GM19351 (cell line): ENCODE measurements at regions not wholly inside any gene's neighbourhood (a gene's known extent, or its start where the extent isn't known, plus 50 kb on each side); places are given as distances from the start of the nearest gene placed in this dataset.
"Not testable (repeated sequence)": the region's sequence is repeated elsewhere in the genome, so short reads cannot be mapped to it uniquely, and the experiment has no call there.

Source experiments
- ATAC-seq: cut with Tn5 transposase; IDR thresholded peaks from one replicate; pipeline ENCODE4 v1.9.1; 2021; ENCODE audit warnings: mild to moderate bottlenecking, moderate library complexity; ENCODE audit not compliant: unreplicated experiment

DNA sequence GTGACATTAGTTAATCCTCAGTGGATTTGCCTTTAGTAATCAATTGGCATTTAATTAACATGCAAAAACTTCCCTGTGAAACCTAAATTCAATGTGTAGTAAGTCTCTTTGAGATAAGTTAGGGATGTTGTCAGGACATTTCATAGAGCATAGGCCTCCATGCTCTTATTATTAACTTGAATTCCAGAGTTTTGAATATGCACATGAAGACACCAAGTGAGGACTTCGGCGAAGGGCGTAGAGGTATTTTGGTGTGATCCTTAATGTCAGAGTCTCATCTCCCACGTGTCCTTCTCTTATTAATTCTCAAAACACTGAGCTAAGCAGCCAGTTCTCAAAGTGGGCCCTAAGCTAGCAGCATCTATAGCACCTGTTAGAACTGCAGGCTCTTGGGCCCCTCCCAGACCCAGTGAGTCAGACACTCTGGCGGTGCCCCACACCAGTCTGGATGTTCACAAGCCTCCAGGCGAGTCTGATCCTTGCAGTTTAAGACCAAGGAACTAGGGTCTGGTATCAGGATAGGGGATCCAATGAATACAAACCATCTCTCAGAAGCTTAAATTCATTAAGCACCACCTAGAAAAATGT, 292.1 kb downstream of the QKI start:
- ATAC-seq: no peak

DNA sequence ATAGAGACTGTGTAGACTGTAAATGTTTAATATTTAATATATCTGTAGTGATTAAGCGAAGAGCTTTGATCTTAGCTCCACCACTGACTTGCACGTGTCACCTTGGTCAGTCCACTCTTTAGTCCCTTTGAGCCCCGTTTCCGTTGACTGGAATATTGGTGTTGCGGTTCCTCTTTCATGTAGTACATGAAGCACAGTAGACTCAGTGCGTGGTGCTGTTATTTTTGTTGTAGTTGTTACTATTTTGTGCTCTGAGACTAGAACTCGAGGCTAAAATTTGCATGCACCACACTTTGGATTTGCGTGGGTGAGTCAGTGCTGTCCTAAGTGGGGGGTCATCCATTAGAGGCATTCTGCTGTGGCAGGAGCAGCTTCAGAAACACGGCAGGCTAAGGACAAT, 291.4 kb downstream of the QKI start:
- peak; percentile 49 for ATAC-seq

DNA sequence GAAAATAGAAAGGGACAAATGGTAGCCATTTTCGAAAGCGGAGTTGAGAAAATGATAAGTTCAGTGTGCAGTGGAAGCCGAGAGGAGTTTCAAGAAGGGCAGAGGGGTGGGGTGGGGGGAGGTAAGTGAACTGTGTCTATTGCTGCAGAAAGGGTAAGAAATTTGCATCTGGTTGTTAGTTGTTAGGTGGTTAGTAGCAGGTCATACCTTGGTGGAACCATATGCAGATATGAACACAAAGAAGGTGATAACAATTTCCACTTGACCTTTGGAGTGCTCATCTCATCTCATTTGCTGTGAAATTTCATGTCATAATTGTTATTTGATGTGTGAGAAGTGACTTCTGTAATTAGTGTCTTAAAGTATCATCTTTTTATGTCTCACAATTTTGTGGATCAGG, 288.2 kb downstream of the QKI start:
- ATAC-seq: no peak

DNA sequence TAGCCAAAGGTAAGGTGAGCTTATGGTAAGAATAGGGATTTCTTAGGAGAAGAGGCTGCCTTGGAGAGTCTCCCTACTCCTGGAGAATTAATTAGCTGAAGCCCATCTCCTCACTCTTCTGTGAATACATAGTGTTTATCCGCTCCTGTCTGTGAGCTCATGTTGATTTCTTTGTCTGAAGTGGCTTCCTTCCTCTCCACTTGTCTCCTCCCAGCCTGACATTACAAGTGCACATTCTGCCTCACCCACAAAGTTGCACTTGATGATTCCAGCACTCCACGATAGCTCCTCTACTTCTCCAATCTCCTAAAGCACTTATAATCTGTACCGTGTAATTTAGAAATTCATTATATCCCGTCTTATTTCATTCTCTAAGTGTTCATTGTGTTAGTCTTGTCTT, 287.2 kb downstream of the QKI start:
- ATAC-seq: no peak

DNA sequence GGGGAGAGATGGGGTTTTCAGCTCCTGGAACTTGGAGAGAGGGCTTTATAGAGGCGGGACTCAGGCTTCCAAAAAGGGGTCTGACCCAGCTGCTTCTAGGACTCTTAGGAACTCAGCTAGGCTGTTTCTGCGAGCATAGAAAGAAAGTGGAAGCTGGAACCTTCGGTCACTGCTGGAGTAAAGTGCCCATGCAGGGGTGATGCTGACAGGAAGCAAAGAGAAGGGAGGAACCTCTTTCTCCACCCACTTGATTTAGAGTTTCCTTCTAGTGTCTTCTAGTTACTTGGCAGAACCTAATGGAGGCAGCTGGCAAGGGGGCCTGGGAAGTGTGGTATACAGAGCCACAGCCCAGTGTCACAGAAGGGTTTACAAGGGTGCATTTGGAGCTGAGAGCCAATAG, 283.6 kb downstream of the QKI start:
- no peak for ATAC-seq

DNA sequence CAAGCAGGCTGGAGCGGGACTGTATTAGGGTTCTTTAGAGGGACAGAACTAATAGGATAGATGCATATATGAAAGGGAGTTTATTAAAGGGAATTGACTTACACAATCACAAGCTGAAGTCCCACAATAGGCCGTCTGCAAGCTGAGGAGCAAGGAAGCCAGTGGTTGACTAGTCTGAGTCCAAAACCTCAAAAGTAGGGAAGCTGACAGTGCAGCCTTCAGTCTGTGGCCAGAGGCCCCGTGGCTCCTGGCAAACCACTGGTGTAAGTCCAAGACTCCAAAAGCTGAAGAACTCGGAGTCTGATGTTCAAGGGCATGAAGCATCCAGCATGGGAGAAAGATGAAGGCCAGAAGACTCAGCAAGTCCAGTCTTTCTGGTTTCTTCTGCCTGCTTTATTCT, 281.8 kb downstream of the QKI start:
- not testable (repeated sequence) for ATAC-seq

DNA sequence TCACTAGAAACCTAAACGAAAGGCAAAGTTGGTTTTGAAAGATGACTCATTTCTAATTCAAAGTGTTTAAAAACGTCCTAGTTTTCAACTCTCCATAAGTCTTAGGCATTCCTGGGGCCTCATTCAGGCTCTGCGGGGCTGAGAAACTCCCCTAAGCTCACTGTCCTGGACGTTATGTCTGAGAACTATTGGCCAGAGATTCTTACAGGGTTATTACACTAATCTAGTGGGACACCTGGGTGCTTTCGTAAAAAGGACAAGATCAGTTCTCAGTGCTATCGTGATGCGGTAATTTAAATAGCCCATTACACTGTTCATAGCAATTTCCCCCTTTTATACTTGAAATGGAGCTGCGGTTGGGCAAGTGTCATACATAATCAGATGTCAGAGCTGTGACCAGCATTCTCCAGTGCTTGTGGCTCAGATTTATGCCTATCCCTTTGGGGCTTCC, 280.9 kb downstream of the QKI start:
- no peak for ATAC-seq

DNA sequence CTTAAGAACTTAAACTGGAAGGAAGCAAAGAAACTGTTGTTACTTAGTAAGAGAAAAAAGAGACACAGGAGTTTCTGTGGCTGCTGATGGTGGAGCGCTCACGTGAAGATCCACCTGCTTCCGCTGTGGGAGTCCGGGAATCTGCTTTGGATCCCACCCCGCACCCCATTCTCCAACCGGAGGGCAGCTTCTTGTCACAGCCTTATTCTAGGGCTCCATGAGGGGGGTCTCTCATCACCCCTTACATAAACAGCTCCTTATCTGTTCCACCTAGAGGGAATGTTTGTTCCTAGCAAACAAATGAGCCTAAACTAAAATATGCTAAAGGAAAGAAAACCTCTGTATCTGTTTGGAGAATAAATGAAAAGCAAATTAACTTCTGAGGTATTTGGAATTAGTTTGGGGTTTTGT, 280.5 kb downstream of the QKI start:
- no peak for ATAC-seq

DNA sequence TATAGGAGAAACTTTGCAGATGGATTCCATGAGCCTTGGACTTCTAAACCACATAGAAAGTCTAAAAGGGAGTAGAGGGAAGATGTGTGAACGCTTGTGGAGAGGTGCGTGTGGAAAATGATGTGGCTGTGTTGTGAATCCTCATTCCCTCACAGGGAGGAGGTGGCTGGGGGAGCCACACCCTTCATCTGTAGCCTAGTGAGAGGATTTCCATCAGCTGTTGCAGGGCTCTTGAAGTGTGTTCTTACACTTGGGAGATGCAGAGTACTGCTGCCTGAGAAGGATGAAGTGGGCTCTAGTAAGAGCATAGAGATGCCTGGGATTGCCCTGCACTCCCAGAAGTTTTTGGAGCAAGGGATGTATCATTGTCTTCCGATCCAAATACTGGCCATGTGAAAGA, 279.6 kb downstream of the QKI start:
- no peak for ATAC-seq

DNA sequence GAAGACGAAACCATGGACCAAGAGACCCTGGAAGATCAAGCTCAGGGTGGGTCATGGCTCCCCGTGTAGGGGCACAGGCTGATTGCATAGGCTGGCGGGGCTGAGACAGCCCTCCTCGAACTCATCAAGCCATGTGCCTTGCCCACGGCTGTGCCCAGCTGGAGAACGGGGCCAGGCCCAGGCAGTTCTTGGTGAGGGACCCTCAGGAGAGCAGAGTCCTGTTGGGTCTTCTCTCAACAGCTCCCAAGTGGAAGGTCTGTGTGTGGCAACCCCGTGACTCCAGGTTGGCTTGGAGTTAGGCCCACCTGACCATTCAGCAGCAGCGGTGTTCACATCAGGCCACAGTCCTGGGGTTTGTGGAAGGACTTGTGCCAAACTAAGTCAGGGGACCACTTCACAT, 276.5 kb downstream of the QKI start:
- ATAC-seq: no peak

DNA sequence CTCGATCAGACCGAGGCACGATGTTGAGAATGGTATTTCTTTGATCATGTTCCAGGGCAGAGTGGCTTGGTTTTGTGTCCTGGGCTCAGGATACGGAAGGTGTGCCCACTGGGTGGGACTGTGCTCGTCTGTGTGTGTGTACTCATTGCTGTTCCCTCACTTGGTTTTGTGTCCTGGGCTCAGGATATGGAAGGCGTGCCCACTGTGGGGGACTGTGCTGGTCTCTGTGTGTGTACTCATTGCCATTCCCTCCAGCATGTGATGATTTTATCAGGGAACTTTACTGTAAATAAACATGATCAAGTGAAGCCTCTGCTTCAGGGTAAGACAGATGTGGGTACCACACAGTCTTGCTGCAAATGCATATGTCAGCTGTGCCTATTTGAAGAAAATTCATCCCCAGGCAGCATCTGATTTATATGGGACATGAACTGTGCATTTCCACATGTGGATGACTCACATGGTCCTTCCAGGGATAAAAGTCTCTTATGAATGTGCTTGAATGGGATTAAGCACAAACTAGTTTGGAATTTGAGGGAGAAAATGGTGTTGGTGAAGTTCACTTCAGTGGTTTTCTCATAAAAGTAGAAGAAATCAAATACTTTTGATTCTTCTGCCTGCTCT, 274.3 kb downstream of the QKI start:
- ATAC-seq: no peak

DNA sequence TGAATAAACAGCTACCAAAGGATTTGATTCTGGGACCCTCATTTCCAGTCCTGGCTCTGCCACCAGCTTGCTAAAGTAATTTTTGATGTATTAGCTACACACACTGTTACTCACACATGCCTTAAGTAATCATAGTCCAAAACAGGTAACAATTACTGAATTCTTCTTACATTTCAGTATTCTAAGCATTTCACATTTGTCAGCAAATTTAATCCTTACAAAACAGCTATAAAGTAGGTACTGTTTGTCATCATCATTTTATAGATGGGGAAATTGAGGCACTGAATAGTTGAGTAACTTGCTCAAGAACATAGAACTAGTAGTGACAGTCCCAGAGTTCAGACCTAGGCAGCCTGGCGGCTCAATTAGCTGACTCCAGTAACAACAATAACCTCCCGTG, 272.6 kb downstream of the QKI start:
- ATAC-seq: no peak

DNA sequence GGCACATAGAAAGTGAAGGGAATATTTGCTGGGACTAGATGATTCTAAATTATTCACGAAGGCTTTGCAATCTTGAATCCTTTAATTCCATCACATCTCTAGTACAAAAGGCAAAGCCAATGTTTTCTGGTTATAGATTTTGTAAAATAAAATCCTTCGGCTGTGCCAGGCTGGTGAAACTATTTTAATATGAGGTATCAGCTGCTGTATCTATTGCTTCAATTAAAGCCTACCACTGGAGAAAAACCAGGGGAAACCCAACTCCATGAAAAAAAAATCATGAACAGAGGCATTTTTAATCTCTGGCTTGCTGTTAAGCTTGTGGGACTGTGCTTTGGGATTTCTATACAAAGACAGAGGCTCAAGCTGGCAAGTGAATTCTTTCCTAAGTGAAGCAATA, 271.8 kb downstream of the QKI start:
- no peak for ATAC-seq

DNA sequence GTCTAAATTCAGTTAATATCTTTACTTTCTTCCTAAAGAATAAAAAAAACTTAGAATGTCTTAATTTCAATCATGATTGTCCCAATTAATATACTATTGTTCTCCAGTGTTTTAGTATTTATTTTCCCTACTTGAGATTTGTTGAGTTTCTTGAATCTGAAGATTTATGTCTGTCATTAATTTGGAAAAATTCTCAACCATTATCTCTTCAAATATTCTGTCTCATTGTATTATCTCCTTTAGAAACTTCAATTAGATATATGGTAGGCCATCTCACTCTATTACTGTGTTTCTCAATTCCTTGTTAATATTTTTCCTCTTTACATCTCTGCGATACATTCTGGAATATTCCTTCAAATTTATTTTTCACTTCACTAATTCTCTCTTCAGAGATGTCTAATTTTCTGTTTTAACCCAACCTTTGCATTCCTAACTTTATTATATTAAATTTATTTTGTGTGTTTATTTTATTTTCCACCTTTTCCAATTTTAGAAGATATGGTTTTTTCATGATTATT, 268.6 kb downstream of the QKI start:
- no peak for ATAC-seq

DNA sequence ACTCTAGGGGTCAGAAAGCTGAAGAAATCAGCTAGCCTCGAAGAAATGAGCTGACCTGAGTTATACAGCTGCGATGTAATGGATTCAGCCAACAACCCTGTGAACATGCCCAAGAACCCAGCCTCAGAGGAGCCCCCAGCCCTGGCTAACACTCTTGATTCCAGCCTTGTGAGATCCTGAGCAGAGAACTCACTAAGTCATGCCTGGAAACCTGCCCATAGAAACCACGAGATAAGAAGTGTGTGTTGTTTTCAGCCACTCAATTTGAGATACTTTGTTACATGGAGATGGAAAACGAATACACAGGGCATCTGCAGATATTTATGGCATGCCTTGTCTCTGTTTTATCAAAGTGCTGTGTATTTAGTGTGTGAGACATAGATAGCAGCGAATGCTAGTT, 265.2 kb downstream of the QKI start:
- ATAC-seq: no peak

DNA sequence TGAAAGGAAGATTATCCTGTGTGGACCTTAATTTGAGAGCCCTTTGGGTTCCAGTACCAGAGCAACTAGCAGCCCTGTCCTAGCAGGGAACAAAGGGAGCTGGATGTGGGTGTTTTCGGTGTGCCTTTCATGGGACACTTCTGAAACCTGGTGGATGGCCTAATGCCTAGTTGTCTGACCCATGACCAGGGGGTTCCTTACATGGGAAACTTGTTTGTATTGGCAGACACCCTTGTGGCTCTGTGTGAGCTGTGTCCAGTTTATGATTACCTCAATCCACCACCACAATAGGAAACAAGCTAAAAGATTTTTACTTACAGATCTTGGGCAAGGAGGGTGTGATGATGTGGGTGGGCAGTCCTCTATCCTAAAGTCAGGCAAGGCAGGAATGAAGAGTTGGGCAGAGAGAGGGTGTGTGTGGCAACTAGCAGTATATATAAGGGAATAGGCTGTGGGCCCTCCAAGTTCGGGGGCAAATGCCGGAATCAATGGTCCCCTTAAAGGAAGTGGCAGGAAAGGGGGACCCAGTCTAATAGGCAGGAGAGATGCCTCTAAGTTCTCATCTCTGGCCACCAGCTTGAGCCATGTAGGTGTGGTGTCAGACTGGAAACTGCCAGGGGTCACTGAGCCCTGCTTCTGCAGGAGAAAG, 264.6 kb downstream of the QKI start:
- ATAC-seq: no peak

DNA sequence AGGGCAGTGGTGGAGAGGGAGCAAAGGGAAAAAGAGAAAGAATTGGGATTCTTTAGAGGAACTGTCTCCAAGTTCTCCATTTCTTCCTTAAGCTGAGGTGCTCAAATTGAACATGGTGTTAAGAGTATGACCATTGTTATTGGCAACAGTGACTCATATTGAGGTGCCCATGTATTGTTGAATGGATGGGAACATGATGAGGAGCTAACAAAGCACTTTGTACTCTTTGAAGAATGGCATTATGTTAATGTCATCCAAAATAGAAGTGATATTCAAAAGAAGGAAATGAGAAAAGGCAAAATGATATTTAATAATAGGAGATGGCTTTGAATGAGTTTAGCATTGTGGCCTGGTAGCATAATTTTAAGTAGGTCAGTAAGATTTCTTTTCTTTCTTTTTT, 261.1 kb downstream of the QKI start:
- ATAC-seq: no peak

DNA sequence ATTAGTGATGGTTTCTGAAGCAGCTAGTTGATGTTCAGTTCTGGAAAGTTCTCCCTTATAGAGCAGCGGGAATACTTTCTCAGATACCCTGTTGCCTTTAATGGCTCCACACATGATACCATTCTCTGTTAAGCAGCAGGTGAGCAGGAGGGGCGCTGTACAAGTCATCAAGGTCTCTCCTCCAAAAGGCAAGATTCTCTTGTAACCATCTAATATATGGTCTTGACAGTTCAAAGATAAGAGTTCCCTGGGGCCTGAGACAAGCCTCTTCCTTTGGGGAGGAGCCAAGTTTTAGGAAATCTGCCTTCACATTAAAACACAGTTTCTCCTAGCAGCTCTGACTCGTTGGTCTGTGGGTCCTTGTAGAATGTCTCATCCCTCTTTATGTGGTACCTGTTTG, 258.2 kb downstream of the QKI start:
- ATAC-seq: no peak

DNA sequence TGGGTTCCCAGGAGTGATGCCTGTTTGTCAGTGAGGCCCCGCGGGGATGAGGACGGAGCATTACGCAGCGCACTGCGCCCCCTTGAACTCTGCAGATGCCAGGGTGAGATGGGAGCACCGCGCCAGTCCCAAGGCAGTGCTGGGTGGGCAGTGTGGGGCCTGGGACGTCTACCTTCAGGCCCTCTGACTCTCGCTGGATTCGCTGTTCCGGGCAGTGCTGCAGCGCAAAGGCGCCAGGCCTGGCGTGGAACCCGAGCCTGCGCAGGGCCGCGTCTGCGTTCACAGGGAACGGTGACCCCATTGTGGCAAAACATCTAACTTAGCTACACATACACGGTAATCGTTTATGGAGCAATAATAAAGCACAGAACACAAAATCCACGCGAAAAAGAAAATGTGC, 257.3 kb downstream of the QKI start:
- ATAC-seq: no peak

DNA sequence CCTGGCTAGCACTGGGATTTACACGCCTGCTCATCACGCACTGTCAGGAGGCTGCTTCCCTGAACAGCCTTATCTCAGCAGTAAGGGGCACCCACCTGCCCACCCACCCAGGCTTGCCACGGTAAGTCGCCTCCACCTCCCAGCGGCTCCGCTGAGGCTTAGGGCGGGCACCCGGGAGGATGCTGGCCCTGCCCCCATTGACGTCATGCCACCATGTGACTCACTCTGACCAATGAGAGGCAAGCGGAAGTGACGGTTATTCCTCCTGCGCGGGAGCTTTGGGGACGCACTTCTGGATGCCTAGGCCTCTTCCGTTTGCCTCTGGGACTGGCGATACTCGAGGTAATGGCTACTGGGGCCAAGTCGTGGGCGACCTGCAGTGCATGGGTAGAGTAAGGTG, 256.8 kb downstream of the QKI start:
- no peak for ATAC-seq

DNA sequence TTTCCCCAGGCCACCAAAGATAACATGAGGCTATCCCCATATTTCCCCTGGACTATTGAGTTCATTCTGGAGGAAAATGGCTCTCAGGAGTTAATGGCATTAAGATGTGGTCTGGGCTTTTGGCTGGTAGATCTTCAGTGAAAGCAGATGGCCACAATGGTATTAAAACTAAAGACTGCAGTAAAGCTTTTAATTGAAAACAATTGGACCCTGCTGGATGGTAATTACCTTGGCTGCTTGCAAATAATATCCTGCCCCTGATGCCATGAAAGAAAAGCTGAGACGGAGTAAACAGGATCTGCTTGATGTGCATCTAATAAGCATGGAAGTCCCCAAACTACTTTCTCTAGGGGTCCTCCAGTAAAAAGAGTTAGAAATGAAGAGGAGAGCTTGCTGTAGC, 255.8 kb downstream of the QKI start:
- ATAC-seq: no peak

DNA sequence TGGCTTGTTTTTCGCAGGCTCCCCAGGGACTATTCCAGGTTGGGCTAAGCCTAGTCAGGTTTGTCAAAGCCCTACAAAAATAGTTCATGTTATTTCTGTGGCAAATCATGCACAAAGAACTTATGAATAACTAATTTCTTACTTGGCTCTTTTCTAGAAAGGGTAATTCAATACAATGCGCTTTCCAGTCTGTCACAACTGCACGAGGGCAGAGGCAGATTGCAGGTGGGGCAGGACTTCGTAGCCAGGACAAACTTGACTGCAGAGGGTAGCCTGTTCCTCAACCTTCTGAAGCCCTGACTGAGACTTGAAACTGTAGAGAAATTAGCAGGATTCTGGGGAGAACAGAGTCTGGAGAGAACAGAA, 253.5 kb downstream of the QKI start:
- peak; percentile 44 for ATAC-seq
